Natural killer cell (primary cell): ENCODE measurements at regions not wholly inside any gene's neighbourhood (a gene's known extent, or its start where the extent isn't known, plus 50 kb on each side); places are given as distances from the start of the nearest gene placed in this dataset.
A peak's percentile ranks its signal among the peaks of the same experiment; 100 is the strongest.

Experiments
- ATAC-seq, 3 donors: fragments of 150-1000 bp in 2 of 3; fragments of 200-7000 bp in 1 of 3; cut with Tn5 transposase; 1 replicate in 1 of 3; 2 replicates in 2 of 3; pipeline ENCODE4 v1.10.0; 2021; ENCODE audit warnings: mild to moderate bottlenecking in 2 of 3, moderate library complexity in 2 of 3
- DNase-seq, 2 donors: peaks; one replicate each; pipeline versions ENCODE4 v3.0.0 to v3.0.0-alpha.2; 2013 to 2021; ENCODE audit warnings: mixed read lengths in 1 of 2
- H3K27ac ChIP-seq: one replicate; pipeline ENCODE4 v1.5.1; 2013; ENCODE audit warnings: mild to moderate bottlenecking, low read length
- H3K27me3 ChIP-seq: one replicate; pipeline ENCODE4 v1.6.1; 2013; ENCODE audit warnings: low read length; ENCODE audit not compliant: control insufficient read depth, insufficient read depth
- H3K36me3 ChIP-seq: one replicate; pipeline ENCODE4 v1.6.1; 2013; ENCODE audit warnings: low read length; ENCODE audit not compliant: control insufficient read depth, insufficient read depth
- H3K4me1 ChIP-seq: one replicate; pipeline ENCODE4 v1.6.1; 2013; ENCODE audit warnings: low read length; ENCODE audit not compliant: control insufficient read depth, insufficient read depth
- H3K4me3 ChIP-seq: one replicate; pipeline ENCODE4 v1.5.1; 2013; ENCODE audit warnings: low read length
- H3K9me3 ChIP-seq: one replicate; pipeline ENCODE4 v1.6.1; 2013; ENCODE audit warnings: low read length; ENCODE audit not compliant: control insufficient read depth, insufficient read depth
- H3K27ac Mint-ChIP-seq, 2 donors: one replicate each; pipeline ENCODE4 v1.8.0; 2022; ENCODE audit warnings: mild to moderate bottlenecking in 2 of 2, mixed read lengths in 2 of 2, moderate library complexity in 1 of 2
- H3K27me3 Mint-ChIP-seq, 2 donors: one replicate each; pipeline ENCODE4 v1.8.0; 2022; ENCODE audit warnings: low read depth in 2 of 2, mixed read lengths in 2 of 2
- H3K36me3 Mint-ChIP-seq: one replicate; pipeline ENCODE4 v1.8.0; 2022; ENCODE audit warnings: mixed read lengths
- H3K4me1 Mint-ChIP-seq, 2 donors: one replicate each; pipeline ENCODE4 v1.8.0; 2022; ENCODE audit warnings: mixed read lengths in 2 of 2
- H3K4me3 Mint-ChIP-seq: one replicate; pipeline ENCODE4 v1.8.0; 2022; ENCODE audit warnings: mild to moderate bottlenecking, moderate library complexity, mixed read lengths
- H3K9me3 Mint-ChIP-seq, 2 donors: one replicate each; pipeline ENCODE4 v1.8.0; 2022; ENCODE audit warnings: mixed read lengths in 2 of 2
- WGBS: methylation state at CpG from one replicate; pipeline ENCODE4 v1.1.7; 2013; ENCODE audit warnings: missing lambda C conversion rate; ENCODE audit not compliant: insufficient coverage; 5-methylcytosine and 5-hydroxymethylcytosine counted together
- intact Hi-C: fragments of 100-400 bp; cut with micrococcal nuclease; formaldehyde crosslinking; loops from one replicate; pipeline ENCODE4 v1.14.2; 2022
- TF ChIP-seq, protein P1 (sequence below): fragments of 200-600 bp; IDR thresholded peaks from one replicate; pipeline ENCODE4 v1.8.0; 2022; ENCODE audit warnings: antibody characterized with exemption

DNA sequence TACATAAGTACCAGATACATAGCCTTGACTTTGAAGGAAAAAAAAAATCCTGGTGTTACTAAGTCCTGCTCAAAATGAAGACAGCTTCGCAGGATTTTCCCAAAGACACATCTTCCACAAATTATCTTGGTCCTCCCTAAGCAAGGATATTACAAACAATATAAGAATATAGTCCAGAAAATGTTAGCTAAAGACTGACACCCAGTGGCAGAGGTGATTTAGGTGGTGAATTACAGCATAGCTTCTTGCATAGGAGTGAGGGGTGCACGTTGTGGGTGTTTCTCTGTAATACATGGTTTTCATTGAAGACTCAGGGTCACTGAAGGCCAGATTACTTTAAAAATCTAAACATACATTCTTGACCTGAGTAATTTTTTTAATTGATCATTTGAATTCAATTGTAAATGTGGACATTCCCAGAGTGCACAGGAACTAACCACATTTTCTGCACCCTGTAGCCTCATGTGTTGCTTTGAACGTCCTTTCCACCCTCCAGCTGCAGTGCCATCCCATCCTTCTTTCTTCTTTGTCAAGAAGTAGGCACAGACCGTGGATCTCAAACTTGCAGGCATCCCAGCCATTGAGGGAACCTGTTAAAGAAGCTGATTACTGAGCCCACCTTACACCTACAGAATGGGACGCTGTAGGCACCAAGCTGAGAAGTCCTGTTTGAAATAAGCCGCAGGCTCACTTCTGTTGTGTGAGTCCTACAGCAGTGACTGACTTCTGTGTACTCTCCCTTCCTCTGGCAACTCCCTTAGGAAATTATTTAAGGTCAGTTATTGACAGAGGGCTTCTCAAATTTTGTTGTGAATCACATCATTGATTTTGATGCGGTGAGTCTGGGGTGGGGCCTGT lies 102.6 kb downstream of the PERP start:
- peak; percentile 62 to 78 (median 62) for ATAC-seq
- TF ChIP-seq, protein P1, sequence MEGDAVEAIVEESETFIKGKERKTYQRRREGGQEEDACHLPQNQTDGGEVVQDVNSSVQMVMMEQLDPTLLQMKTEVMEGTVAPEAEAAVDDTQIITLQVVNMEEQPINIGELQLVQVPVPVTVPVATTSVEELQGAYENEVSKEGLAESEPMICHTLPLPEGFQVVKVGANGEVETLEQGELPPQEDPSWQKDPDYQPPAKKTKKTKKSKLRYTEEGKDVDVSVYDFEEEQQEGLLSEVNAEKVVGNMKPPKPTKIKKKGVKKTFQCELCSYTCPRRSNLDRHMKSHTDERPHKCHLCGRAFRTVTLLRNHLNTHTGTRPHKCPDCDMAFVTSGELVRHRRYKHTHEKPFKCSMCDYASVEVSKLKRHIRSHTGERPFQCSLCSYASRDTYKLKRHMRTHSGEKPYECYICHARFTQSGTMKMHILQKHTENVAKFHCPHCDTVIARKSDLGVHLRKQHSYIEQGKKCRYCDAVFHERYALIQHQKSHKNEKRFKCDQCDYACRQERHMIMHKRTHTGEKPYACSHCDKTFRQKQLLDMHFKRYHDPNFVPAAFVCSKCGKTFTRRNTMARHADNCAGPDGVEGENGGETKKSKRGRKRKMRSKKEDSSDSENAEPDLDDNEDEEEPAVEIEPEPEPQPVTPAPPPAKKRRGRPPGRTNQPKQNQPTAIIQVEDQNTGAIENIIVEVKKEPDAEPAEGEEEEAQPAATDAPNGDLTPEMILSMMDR: peak; percentile 56
- WGBS: 57% methylated on average over 6 of the region's 7 CpGs
- intact Hi-C loops: no loop called here
- H3K4me3 ChIP-seq: no peak overlapping the region
- no peaks in the 10 kb centered on the region for H3K9me3 ChIP-seq
- no peak overlapping the region for H3K27ac Mint-ChIP-seq
- H3K27ac ChIP-seq: no peak overlapping the region
- H3K4me1 Mint-ChIP-seq: peaks cover 0 to 5% of the 10 kb centered on the region in 2 donors
- no peaks in the 10 kb centered on the region for H3K36me3 Mint-ChIP-seq
- no peaks in the 10 kb centered on the region for H3K36me3 ChIP-seq
- H3K27me3 Mint-ChIP-seq: peaks cover 7 to 12% of the 10 kb centered on the region in 2 donors
- H3K4me3 Mint-ChIP-seq: no peak overlapping the region
- no peaks in the 10 kb centered on the region for H3K27me3 ChIP-seq
- H3K9me3 Mint-ChIP-seq: no peaks in the 10 kb centered on the region
- no peaks in the 10 kb centered on the region for H3K4me1 ChIP-seq
- peak in 1 of 2 donors; percentile 62 for DNase-seq

DNA sequence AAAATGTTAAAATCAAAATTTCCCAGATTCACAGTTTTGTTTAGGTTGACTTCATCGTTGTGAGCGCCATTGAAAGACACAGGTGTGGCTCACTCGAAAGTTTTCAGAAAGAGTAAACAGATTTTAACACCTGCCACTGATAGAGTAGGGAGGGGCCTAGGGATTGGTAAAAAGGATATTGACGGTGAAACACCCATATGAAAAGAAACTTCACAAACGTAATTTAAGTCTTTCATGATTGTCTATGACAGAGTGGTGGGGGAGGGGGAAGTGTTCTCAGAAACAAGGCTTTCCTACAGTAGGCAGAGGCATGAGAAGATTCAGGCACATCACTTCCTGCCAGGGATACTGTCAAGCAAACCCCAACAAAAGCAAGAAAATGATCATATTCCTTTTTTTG lies 101.4 kb downstream of the PERP start:
- ATAC-seq: no peak
- DNase-seq: peak in 1 of 2 donors; percentile 41
- 76% methylated on average over 5 of the region's 5 CpGs for WGBS
- TF ChIP-seq, protein P1: no peak
- Mint-ChIP-seq H3K4me1 (peaks cover 0 to 5% of the 10 kb centered on the region in 2 donors), H3K36me3 (no peaks in the 10 kb centered on the region), H3K27ac (no peak overlapping the region), H3K9me3 (no peaks in the 10 kb centered on the region), H3K27me3 (peaks cover 7 to 12% of the 10 kb centered on the region in 2 donors), H3K4me3 (no peak overlapping the region)
- no peaks in the 10 kb centered on the region for H3K36me3 ChIP-seq
- intact Hi-C loops: no loop called here
- H3K4me1 ChIP-seq: no peaks in the 10 kb centered on the region
- no peaks in the 10 kb centered on the region for H3K27me3 ChIP-seq
- H3K27ac ChIP-seq: no peak overlapping the region
- no peak overlapping the region for H3K4me3 ChIP-seq
- no peaks in the 10 kb centered on the region for H3K9me3 ChIP-seq

DNA sequence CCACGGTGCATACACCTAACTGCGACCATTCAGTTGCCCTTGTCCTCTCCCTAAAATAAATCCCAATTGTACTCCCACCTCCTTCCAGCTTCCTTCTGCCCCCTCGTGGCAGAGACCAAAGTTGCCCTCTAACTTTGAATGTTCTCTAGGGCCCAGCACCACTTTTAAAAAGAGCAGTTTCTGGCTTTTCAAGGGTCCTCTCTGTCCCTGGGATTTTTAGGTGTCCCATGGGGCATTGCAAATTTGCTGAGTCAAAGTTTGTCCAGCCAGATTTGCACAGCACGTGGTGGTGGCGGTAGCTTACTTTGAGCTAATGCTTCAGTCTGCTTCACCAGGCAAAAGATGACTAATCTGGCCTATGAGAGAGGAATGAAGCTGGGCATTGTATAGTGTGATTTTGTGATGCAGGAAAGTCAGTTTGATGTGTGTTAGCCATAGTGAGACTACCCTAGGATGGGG lies 100.2 kb downstream of the PERP start:
- no peak overlapping the region for H3K4me3 ChIP-seq
- intact Hi-C loops: loop anchor here (1.0 kb wide), 1 partner anchor 302 kb away; no protein-coding TSS in a partner anchor
- TF ChIP-seq, protein P1: peak; percentile 41
- ATAC-seq (no peak), DNase-seq (peak in 1 of 2 donors; percentile 41)
- H3K9me3 Mint-ChIP-seq: no peaks in the 10 kb centered on the region
- H3K27ac Mint-ChIP-seq: no peak overlapping the region
- H3K4me1 ChIP-seq: no peaks in the 10 kb centered on the region
- H3K4me3 Mint-ChIP-seq: no peak overlapping the region
- WGBS: 33% methylated on average over 5 of the region's 5 CpGs
- no peaks in the 10 kb centered on the region for H3K36me3 Mint-ChIP-seq
- no peaks in the 10 kb centered on the region for H3K27me3 ChIP-seq
- no peaks in the 10 kb centered on the region for H3K36me3 ChIP-seq
- H3K27ac ChIP-seq: no peak overlapping the region
- no peaks in the 10 kb centered on the region for H3K9me3 ChIP-seq
- H3K27me3 Mint-ChIP-seq: peaks cover 7 to 12% of the 10 kb centered on the region in 2 donors
- H3K4me1 Mint-ChIP-seq: no peaks in the 10 kb centered on the region
